Vagina (tissue), 2 donors: ENCODE measurements at regions not wholly inside any gene's neighbourhood (a gene's known extent, or its start where the extent isn't known, plus 50 kb on each side); places are given as distances from the start of the nearest gene placed in this dataset.

ENCODE experiments used
- DNase-seq, 2 donors: peaks; one replicate each; pipeline ENCODE4 v3.0.0-alpha.2; 2017; ENCODE audit errors: extremely low spot score in 2 of 2
- H3K27ac ChIP-seq: fragments of 200-600 bp; sonication (generic); one replicate; pipeline ENCODE4 v1.5.1; 2019
- H3K27me3 ChIP-seq: fragments of 200-600 bp; sonication (generic); one replicate; pipeline ENCODE4 v1.5.1; 2019
- H3K36me3 ChIP-seq, 2 donors: fragments of 200-600 bp; sonication (generic); one replicate each; pipeline ENCODE4 v1.5.1; 2017 to 2019
- H3K4me1 ChIP-seq: fragments of 200-600 bp; sonication (generic); one replicate; pipeline ENCODE4 v1.5.1; 2019
- H3K4me3 ChIP-seq, 2 donors: fragments of 200-600 bp; sonication (generic); 1 replicate in 1 of 2; 2 replicates in 1 of 2; pipeline ENCODE4 v1.5.1; 2016 to 2019
- H3K9me3 ChIP-seq: fragments of 200-600 bp; sonication (generic); one replicate; pipeline ENCODE4 v1.5.1; 2019
- CTCF ChIP-seq, 3 experiments: fragments of 450-650 bp in 2 of 3; fragments of 200-600 bp in 1 of 3; sonication (generic) in 1 of 3; IDR thresholded peaks; one replicate each; pipeline ENCODE4 v1.5.1; 2017 to 2019; ENCODE audit warnings: antibody characterized with exemption in 3 of 3, mild to moderate bottlenecking in 2 of 3, moderate library complexity in 2 of 3
- POLR2A ChIP-seq, 2 donors: fragments of 450-650 bp; IDR thresholded peaks; one replicate each; pipeline ENCODE4 v1.6.1; 2017; ENCODE audit warnings: antibody characterized with exemption in 2 of 2, mild to moderate bottlenecking in 2 of 2, moderate library complexity in 2 of 2
- POLR2AphosphoS5 ChIP-seq, 2 donors: sonication (generic); formaldehyde crosslinking; IDR thresholded peaks; one replicate each; pipeline ENCODE4 v1.9.0; 2017; ENCODE audit warnings: antibody characterized with exemption in 2 of 2, mild to moderate bottlenecking in 2 of 2, low read depth in 1 of 2; ENCODE audit not compliant: insufficient read depth in 1 of 2
- intact Hi-C: fragments of 100-400 bp; cut with DNase I; formaldehyde crosslinking; loops from one replicate; pipeline ENCODE4 v1.15.1; 2023

- intact Hi-C loops: loop anchor here (10.0 kb wide), 1 partner anchor 251 kb away; no protein-coding TSS in a partner anchor
- Histone ChIP-seq H3K4me1 (peaks cover 19% of the 10 kb centered on the region), H3K27ac (no peak overlapping the region), H3K27me3 (no peaks in the 10 kb centered on the region), H3K4me3 (no peak overlapping the region), H3K36me3 (no peaks in the 10 kb centered on the region), H3K9me3 (no peaks in the 10 kb centered on the region)
- TF ChIP-seq POLR2A (IDR thresholded peaks at IDR 0.05) (no peak), CTCF (IDR thresholded peaks at IDR 0.05) (no peak), POLR2AphosphoS5 (IDR thresholded peaks at IDR 0.05; ENCODE audit: insufficient read depth in 1 of 2, low read depth in 1 of 2) (no peak)
- DNase-seq: no peak
Observed at GRCh38 chrX:39903343-39903742, 194.4 kb downstream of the BCOR start.

GRCh38 chrX:39903937-39904336 lies 193.8 kb downstream of the BCOR start:
- H3K4me1 ChIP-seq: peaks cover 19% of the 10 kb centered on the region
- no peak for TF ChIP-seq POLR2A (IDR thresholded peaks at IDR 0.05)
- no peak for TF ChIP-seq POLR2AphosphoS5 (IDR thresholded peaks at IDR 0.05; ENCODE audit: insufficient read depth in 1 of 2, low read depth in 1 of 2)
- no peak overlapping the region for H3K4me3 ChIP-seq
- intact Hi-C loops: loop anchor here (10.0 kb wide), 1 partner anchor 251 kb away; no protein-coding TSS in a partner anchor
- no peak for DNase-seq
- no peaks in the 10 kb centered on the region for H3K27me3 ChIP-seq
- H3K36me3 ChIP-seq: no peaks in the 10 kb centered on the region
- no peaks in the 10 kb centered on the region for H3K9me3 ChIP-seq
- H3K27ac ChIP-seq: no peak overlapping the region

- Histone ChIP-seq H3K36me3 (no peaks in the 10 kb centered on the region), H3K27ac (no peak overlapping the region), H3K4me3 (no peak overlapping the region), H3K27me3 (no peaks in the 10 kb centered on the region), H3K9me3 (no peaks in the 10 kb centered on the region), H3K4me1 (peaks cover 19% of the 10 kb centered on the region)
- TF ChIP-seq POLR2AphosphoS5 (IDR thresholded peaks at IDR 0.05; ENCODE audit: insufficient read depth in 1 of 2, low read depth in 1 of 2): no peak
- TF ChIP-seq POLR2A (IDR thresholded peaks at IDR 0.05): no peak
- no peak for TF ChIP-seq CTCF (IDR thresholded peaks at IDR 0.05)
- DNase-seq: no peak
- intact Hi-C loops: loop anchor here (10.0 kb wide), 1 partner anchor 250 kb away; no protein-coding TSS in a partner anchor
Observed at GRCh38 chrX:39904816-39905537, 192.8 kb downstream of the BCOR start.

- Histone ChIP-seq H3K27me3 (no peaks in the 10 kb centered on the region), H3K27ac (no peak overlapping the region), H3K36me3 (no peaks in the 10 kb centered on the region), H3K9me3 (no peaks in the 10 kb centered on the region), H3K4me3 (no peak overlapping the region), H3K4me1 (peaks cover 19% of the 10 kb centered on the region)
- intact Hi-C loops: loop anchor here (10.0 kb wide), 1 partner anchor 249 kb away; no protein-coding TSS in a partner anchor
- TF ChIP-seq POLR2AphosphoS5 (IDR thresholded peaks at IDR 0.05; ENCODE audit: insufficient read depth in 1 of 2, low read depth in 1 of 2): peak in 1 of 2 donors; percentile 6
- no peak for TF ChIP-seq CTCF (IDR thresholded peaks at IDR 0.05)
- no peak for TF ChIP-seq POLR2A (IDR thresholded peaks at IDR 0.05)
- DNase-seq: no peak
Observed at GRCh38 chrX:39905538-39905891, 192.2 kb downstream of the BCOR start.

- Histone ChIP-seq H3K4me3 (no peak overlapping the region), H3K27ac (no peak overlapping the region), H3K36me3 (no peaks in the 10 kb centered on the region), H3K4me1 (peaks cover 19% of the 10 kb centered on the region), H3K27me3 (no peaks in the 10 kb centered on the region), H3K9me3 (no peaks in the 10 kb centered on the region)
- DNase-seq: no peak
- intact Hi-C loops: loop anchor here (10.0 kb wide), 1 partner anchor 249 kb away; no protein-coding TSS in a partner anchor
- peak in 1 of 2 donors; percentile 3 for TF ChIP-seq POLR2AphosphoS5 (IDR thresholded peaks at IDR 0.05; ENCODE audit: insufficient read depth in 1 of 2, low read depth in 1 of 2)
- no peak for TF ChIP-seq POLR2A (IDR thresholded peaks at IDR 0.05)
- TF ChIP-seq CTCF (IDR thresholded peaks at IDR 0.05): no peak
Observed at GRCh38 chrX:39905946-39906345, 191.8 kb downstream of the BCOR start.
